Mammary epithelial cell (primary cell): ENCODE measurements at regions not wholly inside any gene's neighbourhood (a gene's known extent, or its start where the extent isn't known, plus 50 kb on each side); places are given as distances from the start of the nearest gene placed in this dataset.

ENCODE experiments used
- CTCF ChIP-seq, 2 donors: IDR thresholded peaks in 1 of 2; conservative IDR thresholded peaks in 1 of 2; 2 replicates each; pipeline ENCODE4 v1.5.1; 2011 to 2012; ENCODE audit warnings: inconsistent platforms in 2 of 2, low read length in 2 of 2, mild to moderate bottlenecking in 2 of 2, control low read depth in 1 of 2, low read depth in 1 of 2; ENCODE audit not compliant: insufficient read depth in 1 of 2; ENCODE audit errors: extremely low read depth in 1 of 2
- EZH2 ChIP-seq: IDR thresholded peaks from 2 replicates; pipeline ENCODE4 v1.6.1; 2012; ENCODE audit warnings: low read length, inconsistent platforms, borderline replicate concordance

- TF ChIP-seq EZH2 (no peak), CTCF (conservative IDR thresholded peaks at IDR 0.05 in 1 of 2, IDR thresholded peaks at IDR 0.05 in 1 of 2; ENCODE audit: extremely low read depth in 1 of 2, insufficient read depth in 1 of 2, low read depth in 1 of 2, low read length in 2 of 2) (no peak)
Measured at GRCh38 chr13:76314495-76314894, 571.7 kb downstream of the KCTD12 start.
